GM21360 (cell line): ENCODE measurements at regions not wholly inside any gene's neighbourhood (a gene's known extent, or its start where the extent isn't known, plus 50 kb on each side); places are given as distances from the start of the nearest gene placed in this dataset.
"Not testable (repeated sequence)": the region's sequence is repeated elsewhere in the genome, so short reads cannot be mapped to it uniquely, and the experiment has no call there.

Source experiments
- ATAC-seq: cut with Tn5 transposase; IDR thresholded peaks from one replicate; pipeline ENCODE4 v1.9.1; 2021; ENCODE audit warnings: mild to moderate bottlenecking, moderate library complexity; ENCODE audit not compliant: unreplicated experiment

- ATAC-seq: no peak
These were observed 72.5 kb downstream of the RRAGC start for GRCh38 chr1:38787041-38787440.

- ATAC-seq: no peak
These were observed 73.5 kb downstream of the RRAGC start for GRCh38 chr1:38786040-38786436.

- no peak for ATAC-seq
These were observed 74.1 kb downstream of the RRAGC start for GRCh38 chr1:38785285-38786039.

- no peak for ATAC-seq
These were observed 74.9 kb downstream of the RRAGC start for GRCh38 chr1:38784452-38785284.

DNA sequence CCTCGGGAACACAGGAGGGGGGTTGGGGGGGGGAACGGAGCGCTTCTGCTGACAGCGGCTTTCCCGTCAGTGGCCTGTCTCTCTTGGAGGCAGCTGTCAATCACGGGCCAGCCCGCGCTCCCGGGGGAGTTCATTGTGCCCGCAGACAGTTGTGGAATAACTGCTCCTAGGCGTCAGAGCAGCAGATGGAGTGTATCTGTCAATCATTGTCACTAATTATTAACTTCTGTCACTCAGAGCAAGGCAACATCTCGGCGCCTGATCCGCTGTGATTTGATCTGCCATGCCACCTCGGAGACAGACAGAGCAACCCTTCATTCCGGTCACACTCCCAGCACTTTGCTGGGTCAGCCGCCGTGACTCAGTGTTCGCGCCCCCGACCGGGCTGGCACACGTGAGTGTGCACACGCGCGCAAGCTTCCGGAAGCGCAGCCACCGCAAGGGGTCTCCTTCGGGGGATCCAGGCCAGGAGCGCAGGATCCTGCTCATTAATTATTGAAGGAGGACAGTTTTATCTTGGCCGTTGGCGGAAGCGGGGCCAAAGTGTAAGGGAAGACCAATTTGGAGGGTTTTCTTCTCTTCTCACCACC, 75.8 kb downstream of the RRAGC start:
- ATAC-seq: no peak

- no peak for ATAC-seq
These were observed 77.5 kb downstream of the RRAGC start for GRCh38 chr1:38781872-38782617.

DNA sequence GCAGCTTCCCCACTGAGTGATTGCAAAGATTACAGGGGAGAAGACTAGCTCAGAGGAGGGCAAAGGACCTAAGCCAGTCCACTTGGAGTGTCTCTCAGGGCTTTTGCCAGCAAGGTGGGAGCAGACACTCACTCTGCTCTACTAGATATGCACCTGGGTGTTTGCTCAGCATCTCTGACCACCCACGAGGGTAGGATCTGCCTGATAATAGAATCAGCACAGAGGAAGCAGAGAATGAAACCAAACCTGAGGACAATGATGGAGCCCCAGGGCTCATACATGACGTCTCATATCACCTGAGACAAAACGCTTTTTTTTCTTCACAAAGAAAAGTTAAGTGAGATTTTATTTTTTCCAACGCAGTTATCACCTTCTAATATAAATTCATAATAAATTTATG, 79.4 kb downstream of the RRAGC start:
- ATAC-seq: no peak

GRCh38 chr1:38779491-38779890, 80.1 kb downstream of the RRAGC start:
- ATAC-seq: no peak

- ATAC-seq: no peak
These were observed 81.1 kb downstream of the RRAGC start for GRCh38 chr1:38778521-38778920.

DNA sequence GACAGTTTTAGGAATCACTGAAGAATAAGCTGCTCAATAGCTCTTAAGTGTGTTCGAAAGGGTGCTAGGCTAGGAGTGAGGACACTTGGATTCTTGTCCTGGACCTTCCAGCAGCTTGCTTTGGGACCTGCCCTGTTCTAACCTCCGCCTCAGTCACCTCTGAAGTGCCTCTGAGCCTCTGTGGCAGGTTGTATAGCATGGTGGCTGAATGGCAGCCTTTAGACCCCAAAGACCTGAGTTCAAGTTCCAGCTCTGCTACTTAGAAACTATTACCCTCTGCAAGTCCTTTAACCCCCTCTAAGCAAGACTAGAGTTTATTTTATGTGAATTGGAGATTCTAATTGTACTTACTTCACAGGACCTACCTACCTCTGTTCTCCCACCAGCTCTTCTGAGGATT, 81.5 kb downstream of the RRAGC start:
- ATAC-seq: no peak

DNA sequence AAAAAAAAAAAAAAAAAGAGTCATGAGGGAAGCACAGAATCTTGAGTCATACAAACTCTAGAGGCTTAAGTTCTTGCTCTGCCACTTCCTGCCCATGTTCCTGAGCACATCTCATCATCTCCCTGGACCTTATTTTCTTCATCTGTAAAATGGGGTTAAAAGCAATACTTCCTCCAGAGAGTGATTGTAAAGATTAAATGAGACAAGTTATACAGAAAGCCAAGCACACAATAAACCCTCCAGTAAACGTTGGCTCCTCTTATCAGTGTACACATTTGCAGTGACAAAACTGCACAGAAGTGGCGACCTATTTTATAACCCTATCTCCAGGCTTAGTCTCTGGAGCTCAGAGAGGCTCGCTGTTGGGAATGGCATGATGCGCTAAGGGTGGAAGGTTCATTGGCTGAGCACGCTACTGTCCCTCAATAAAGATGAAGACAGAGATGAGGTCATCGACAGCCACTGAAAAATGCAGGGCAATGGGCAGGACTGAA, 82.1 kb downstream of the RRAGC start:
- no peak for ATAC-seq

DNA sequence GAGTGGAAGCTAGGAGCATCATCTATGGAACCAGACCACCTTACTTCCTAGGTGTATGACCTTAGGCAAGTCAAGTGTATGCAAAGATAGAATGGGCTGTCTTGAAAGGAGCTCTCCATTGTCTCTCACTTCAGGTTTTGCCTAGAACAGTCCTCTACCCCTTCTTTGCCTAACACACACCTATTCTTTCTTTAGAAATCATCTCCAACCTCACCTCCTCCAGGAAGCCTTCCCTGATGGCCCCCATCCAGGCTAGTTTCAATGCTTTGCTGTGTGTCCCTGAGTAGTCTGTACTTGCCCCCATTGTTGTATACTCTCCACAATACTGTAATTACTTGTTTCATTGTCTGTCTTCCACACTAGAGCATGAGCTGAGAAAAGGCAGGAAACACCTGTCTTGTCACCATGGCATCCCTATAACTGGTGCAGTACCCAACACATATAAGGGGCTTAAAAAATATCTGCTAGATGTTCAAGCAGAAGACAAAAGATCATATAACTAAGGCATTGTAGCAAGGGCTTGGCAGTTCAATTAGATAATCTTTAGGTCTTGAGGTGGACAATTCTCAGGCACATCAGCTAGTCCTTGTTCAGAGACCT, 83.0 kb downstream of the RRAGC start:
- no peak for ATAC-seq

GRCh38 chr1:38775175-38775845, 84.3 kb downstream of the RRAGC start:
- no peak for ATAC-seq

DNA sequence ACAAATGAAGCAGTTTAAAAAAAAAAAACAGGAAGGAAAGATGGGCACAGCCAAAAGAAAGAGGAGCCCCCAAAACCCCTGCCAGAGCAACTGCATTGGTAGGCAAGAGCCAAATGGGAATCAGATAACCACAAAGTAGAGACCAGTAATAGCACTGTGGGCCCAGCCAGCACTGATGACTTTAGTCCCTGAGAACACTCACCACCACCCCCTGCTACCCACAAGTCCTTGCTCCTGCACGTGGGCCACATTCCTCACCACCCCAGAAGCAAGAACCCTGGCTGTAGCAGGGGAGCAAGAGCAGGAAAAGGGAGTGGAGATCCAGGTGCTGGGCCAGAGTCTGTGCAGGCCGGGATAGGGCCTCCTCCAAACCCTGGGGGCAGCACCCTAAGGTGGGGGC, 86.1 kb downstream of the RRAGC start:
- no peak for ATAC-seq

DNA sequence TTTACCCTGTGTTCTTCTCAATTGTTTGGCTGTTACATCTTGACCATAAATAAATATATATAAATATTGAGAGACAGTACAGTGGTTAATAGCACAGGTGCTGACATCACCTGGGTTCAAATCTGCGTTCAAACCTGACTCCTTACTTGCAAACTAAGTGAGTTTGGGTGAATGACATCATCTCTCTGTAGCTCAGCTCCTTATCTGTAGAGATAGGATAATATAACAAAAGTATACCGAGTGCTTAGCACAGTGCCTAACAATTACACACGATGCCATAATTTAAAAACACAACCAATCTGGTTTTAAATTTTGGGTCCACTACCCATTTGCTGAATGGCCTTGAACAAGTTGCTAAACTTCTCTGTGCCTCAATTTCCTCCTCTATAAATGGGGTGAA, 86.6 kb downstream of the RRAGC start:
- ATAC-seq: no peak

DNA sequence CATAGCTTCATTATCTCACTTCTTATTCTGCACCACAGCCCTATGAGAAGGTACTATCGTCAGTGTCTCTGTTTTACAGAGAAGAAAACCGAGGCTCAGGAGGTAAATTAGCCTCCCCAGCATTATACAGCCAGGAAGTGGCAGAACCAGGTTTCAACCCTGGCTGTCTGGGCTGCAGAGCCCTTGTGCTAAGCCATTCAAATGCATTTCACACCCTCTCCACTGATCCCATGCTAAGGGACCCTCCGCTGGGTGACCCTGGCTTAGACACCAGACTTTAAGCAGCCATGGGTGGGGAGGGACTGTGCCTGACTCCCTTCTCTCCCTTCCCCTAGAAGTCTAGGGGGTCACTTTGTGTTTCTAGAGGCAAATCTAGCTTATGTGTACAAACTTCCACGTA, 87.5 kb downstream of the RRAGC start:
- ATAC-seq: no peak

GRCh38 chr1:38770516-38771173, 88.9 kb downstream of the RRAGC start:
- not testable (repeated sequence) for ATAC-seq

GRCh38 chr1:38766125-38766524, 93.4 kb downstream of the RRAGC start:
- no peak for ATAC-seq

DNA sequence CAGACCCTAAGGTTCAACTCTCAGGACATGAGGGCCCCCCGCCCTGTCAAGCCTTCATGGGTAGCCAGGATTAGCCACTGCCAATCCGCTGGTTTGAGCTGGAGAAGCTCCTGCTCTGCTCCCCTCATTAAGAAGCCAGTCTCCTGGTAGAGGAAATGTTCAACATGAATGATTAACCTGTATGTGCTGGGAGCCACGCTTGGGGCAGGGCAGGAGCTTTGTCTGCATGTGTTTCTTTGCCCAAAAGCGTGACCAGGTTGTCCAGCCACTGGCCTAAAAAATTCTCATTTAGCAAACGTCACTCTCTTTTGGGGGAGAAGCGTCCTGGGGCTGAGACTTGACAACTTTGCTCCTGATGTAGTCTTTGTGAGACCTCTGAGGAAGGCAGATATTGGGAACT, 96.5 kb downstream of the RRAGC start:
- no peak for ATAC-seq

DNA sequence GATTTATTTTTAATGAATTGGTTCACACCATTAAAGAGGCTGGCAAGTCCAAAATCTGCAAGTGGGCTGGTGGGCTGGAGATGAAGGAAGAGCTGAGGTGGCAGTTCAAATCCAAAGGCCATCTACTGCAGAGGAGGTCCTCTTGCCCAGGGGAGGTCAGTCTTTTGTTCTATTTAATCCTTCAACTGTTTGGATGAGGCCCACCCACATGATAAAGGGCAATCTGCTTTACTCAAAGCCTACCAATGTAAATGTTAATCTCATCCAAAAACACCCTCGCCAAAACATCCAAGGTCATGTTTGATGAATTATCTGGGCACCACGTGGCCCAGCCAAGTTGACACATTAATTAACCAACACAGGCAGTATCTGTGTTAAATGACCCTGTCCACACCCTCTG, 99.0 kb downstream of the RRAGC start:
- ATAC-seq: no peak
